SK-N-SH treated with all-trans-retinoic acid at 6 μM for 48 hours (cell line): ENCODE measurements at regions not wholly inside any gene's neighbourhood (a gene's known extent, or its start where the extent isn't known, plus 50 kb on each side); places are given as distances from the start of the nearest gene placed in this dataset.

Experiments
- ATAC-seq: fragments of 200-7000 bp; cut with Tn5 transposase; 3 replicates; pipeline ENCODE4 v1.9.1; 2020; ENCODE audit warnings: mild to moderate bottlenecking, moderate library complexity
- ARNTL ChIP-seq: fragments of 450-650 bp; formaldehyde crosslinking; IDR thresholded peaks from 2 replicates; pipeline ENCODE4 v1.5.0; 2020; ENCODE audit warnings: low read depth, mild to moderate bottlenecking, moderate library complexity, borderline replicate concordance
- BACH2 ChIP-seq: fragments of 250-450 bp; sonication (Bioruptor Pico); IDR thresholded peaks from 2 replicates; pipeline ENCODE4 v1.9.0; 2021; ENCODE audit warnings: mild to moderate bottlenecking, borderline replicate concordance
- CSDC2 ChIP-seq: fragments of 250-450 bp; sonication (Bioruptor Pico); IDR thresholded peaks from 2 replicates; pipeline ENCODE4 v1.5.0; 2020; ENCODE audit warnings: mild to moderate bottlenecking, moderate library complexity
- CSRNP3 ChIP-seq: fragments of 250-450 bp; sonication (Bioruptor Pico); IDR thresholded peaks from 2 replicates; pipeline ENCODE4 v1.5.1; 2021; ENCODE audit warnings: mild to moderate bottlenecking, moderate library complexity
- ESRRG ChIP-seq: fragments of 250-450 bp; sonication (Bioruptor Pico); IDR thresholded peaks from 2 replicates; pipeline ENCODE4 v1.6.1; 2021; ENCODE audit warnings: mild to moderate bottlenecking
- GLIS3 ChIP-seq: fragments of 250-450 bp; sonication (Bioruptor Pico); IDR thresholded peaks from 2 replicates; pipeline ENCODE4 v1.5.0; 2020; ENCODE audit warnings: mild to moderate bottlenecking, moderate library complexity
- ISL1 ChIP-seq: fragments of 250-450 bp; sonication (Bioruptor Pico); IDR thresholded peaks from 2 replicates; pipeline ENCODE4 v2.1.2; 2022; ENCODE audit warnings: mild to moderate bottlenecking, moderate library complexity
- OSR1 ChIP-seq: fragments of 250-450 bp; sonication (Bioruptor Pico); IDR thresholded peaks from 2 replicates; pipeline ENCODE4 v1.8.0; 2022; ENCODE audit warnings: moderate library complexity, mild to moderate bottlenecking, inconsistent platforms
- PATZ1 ChIP-seq: fragments of 250-450 bp; sonication (Bioruptor Pico); IDR thresholded peaks from 2 replicates; pipeline ENCODE4 v1.8.0; 2020; ENCODE audit warnings: mild to moderate bottlenecking, moderate library complexity, borderline replicate concordance
- PPARA ChIP-seq: fragments of 250-450 bp; sonication (Bioruptor Pico); IDR thresholded peaks from 2 replicates; pipeline ENCODE4 v1.5.0; 2020; ENCODE audit warnings: mild to moderate bottlenecking, borderline replicate concordance
- TCF4 ChIP-seq: fragments of 250-450 bp; sonication (Bioruptor Pico); IDR thresholded peaks from 2 replicates; pipeline ENCODE4 v1.8.0; 2021; ENCODE audit warnings: mild to moderate bottlenecking, moderate library complexity, borderline replicate concordance
- TOX ChIP-seq: fragments of 250-450 bp; sonication (Bioruptor Pico); IDR thresholded peaks from 2 replicates; pipeline ENCODE4 v1.8.0; 2021; ENCODE audit warnings: mild to moderate bottlenecking, moderate library complexity, borderline replicate concordance
- ZC3H10 ChIP-seq: fragments of 250-450 bp; sonication (Bioruptor Pico); IDR thresholded peaks from 2 replicates; pipeline ENCODE4 v1.5.1; 2021; ENCODE audit warnings: mild to moderate bottlenecking, moderate library complexity
- ZFP3 ChIP-seq: fragments of 250-450 bp; sonication (Bioruptor Pico); IDR thresholded peaks from 2 replicates; pipeline ENCODE4 v1.5.0; 2020; ENCODE audit warnings: mild to moderate bottlenecking, moderate library complexity
- ZFP30 ChIP-seq: fragments of 450-650 bp; formaldehyde crosslinking; IDR thresholded peaks from 2 replicates; pipeline ENCODE4 v1.5.0; 2022; ENCODE audit warnings: mild to moderate bottlenecking, moderate library complexity
- ZNF70 ChIP-seq: fragments of 450-650 bp; formaldehyde crosslinking; IDR thresholded peaks from 2 replicates; pipeline ENCODE4 v1.5.0; 2020; ENCODE audit warnings: mild to moderate bottlenecking, moderate library complexity
- ZNF8 ChIP-seq: fragments of 450-650 bp; formaldehyde crosslinking; IDR thresholded peaks from 2 replicates; pipeline ENCODE4 v1.5.0; 2020; ENCODE audit warnings: mild to moderate bottlenecking, moderate library complexity
- TF ChIP-seq, protein P1 (sequence below): fragments of 250-450 bp; sonication (Bioruptor Pico); IDR thresholded peaks from 2 replicates; pipeline ENCODE4 v1.5.0; 2020; ENCODE audit warnings: mild to moderate bottlenecking, moderate library complexity
- TF ChIP-seq, protein P2 (sequence below): fragments of 250-450 bp; sonication (Bioruptor Pico); IDR thresholded peaks from 2 replicates; pipeline ENCODE4 v1.8.0; 2021; ENCODE audit warnings: low read depth, mild to moderate bottlenecking, moderate library complexity, borderline replicate concordance
- TF ChIP-seq, protein P3 (sequence below): fragments of 250-450 bp; sonication (Bioruptor Pico); IDR thresholded peaks from 2 replicates; pipeline ENCODE4 v1.5.1; 2020; ENCODE audit warnings: low read depth, mild to moderate bottlenecking, moderate library complexity

DNA sequence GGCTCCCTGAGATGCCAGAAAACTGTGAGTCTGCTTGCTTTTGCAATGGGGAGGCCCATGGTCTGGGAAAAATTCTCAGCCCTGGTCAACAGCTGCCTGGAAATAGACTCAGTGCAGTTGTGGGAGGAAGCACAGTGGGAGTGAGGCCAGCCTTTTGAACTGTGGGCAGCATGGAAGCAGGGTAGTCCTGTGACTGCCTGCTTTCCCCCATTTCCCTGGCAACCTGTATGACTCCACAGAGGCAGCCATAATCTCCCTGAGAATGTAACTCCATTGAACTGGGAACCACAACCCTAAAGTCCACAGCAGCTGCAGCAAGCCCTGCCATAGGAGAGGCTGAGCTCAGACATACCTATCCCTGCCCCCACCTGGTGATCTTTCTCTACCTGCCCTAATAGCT, 494.6 kb upstream of the FAT3 start:
- no peak for ATAC-seq
- TF ChIP-seq ZFP3 (CRISPR knock-in tag) = no peak
- no peak for TF ChIP-seq PPARA (CRISPR knock-in tag)
- no peak for TF ChIP-seq PATZ1 (CRISPR knock-in tag)
- no peak for TF ChIP-seq ESRRG (CRISPR knock-in tag)
- no peak for TF ChIP-seq CSDC2 (CRISPR knock-in tag)
- TF ChIP-seq ZFP30 (CRISPR knock-in tag) = no peak
- TF ChIP-seq ARNTL (CRISPR knock-in tag) = no peak
- TF ChIP-seq, protein P1, sequence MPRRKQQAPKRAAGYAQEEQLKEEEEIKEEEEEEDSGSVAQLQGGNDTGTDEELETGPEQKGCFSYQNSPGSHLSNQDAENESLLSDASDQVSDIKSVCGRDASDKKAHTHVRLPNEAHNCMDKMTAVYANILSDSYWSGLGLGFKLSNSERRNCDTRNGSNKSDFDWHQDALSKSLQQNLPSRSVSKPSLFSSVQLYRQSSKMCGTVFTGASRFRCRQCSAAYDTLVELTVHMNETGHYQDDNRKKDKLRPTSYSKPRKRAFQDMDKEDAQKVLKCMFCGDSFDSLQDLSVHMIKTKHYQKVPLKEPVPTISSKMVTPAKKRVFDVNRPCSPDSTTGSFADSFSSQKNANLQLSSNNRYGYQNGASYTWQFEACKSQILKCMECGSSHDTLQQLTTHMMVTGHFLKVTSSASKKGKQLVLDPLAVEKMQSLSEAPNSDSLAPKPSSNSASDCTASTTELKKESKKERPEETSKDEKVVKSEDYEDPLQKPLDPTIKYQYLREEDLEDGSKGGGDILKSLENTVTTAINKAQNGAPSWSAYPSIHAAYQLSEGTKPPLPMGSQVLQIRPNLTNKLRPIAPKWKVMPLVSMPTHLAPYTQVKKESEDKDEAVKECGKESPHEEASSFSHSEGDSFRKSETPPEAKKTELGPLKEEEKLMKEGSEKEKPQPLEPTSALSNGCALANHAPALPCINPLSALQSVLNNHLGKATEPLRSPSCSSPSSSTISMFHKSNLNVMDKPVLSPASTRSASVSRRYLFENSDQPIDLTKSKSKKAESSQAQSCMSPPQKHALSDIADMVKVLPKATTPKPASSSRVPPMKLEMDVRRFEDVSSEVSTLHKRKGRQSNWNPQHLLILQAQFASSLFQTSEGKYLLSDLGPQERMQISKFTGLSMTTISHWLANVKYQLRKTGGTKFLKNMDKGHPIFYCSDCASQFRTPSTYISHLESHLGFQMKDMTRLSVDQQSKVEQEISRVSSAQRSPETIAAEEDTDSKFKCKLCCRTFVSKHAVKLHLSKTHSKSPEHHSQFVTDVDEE (CRISPR knock-in tag) = no peak
- TF ChIP-seq, protein P2, sequence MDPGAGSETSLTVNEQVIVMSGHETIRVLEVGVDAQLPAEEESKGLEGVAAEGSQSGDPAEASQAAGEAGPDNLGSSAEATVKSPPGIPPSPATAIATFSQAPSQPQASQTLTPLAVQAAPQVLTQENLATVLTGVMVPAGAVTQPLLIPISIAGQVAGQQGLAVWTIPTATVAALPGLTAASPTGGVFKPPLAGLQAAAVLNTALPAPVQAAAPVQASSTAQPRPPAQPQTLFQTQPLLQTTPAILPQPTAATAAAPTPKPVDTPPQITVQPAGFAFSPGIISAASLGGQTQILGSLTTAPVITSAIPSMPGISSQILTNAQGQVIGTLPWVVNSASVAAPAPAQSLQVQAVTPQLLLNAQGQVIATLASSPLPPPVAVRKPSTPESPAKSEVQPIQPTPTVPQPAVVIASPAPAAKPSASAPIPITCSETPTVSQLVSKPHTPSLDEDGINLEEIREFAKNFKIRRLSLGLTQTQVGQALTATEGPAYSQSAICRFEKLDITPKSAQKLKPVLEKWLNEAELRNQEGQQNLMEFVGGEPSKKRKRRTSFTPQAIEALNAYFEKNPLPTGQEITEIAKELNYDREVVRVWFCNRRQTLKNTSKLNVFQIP (CRISPR knock-in tag) = no peak
- no peak for TF ChIP-seq TCF4 (CRISPR knock-in tag)
- TF ChIP-seq GLIS3 (CRISPR knock-in tag) = no peak
- no peak for TF ChIP-seq OSR1 (CRISPR knock-in tag)

- no peak for ATAC-seq
- no peak for TF ChIP-seq BACH2 (CRISPR knock-in tag)
- no peak for TF ChIP-seq TOX (CRISPR knock-in tag)
- TF ChIP-seq, all 23 proteins: peak for 0
These were observed 507.4 kb upstream of the FAT3 start for GRCh38 chr11:91717169-91717568.

DNA sequence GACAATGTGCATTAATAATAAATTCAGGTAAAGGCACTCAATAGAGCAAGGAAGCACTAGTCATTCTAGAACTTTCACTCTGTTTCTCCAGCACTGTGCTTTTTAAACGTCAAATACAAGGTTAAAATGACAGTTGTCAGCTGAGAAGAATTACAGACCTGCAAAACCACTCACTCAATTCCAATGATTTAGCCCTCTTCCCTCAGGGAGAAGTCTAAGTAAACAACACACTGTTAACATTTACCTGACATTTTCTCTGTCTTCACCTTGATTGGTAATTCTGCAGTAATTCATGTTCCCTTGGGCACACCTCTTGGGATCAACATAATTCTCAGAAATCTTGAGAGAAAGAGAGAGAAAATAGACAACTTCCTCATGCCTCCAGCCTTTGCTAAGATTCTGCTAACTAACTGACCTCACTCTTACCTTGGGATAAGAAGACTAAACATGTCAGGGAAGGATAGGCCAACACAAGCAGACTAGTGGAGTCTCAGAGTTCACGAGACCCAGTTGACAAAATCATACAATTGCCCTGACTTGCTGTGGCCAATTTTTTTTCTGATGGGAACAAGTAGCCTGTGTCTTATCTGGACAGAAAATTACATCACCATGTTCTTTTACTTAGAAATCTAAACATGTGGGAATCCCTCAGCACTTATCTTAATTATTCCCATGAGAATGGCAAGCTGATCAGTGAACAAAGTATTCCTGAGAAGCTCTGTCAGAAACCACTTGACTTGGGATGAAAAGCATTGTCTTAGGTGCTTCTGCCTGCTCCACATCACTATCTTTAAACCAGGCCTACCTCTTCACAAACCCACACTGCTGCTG, 516.8 kb upstream of the FAT3 start:
- ATAC-seq = no peak

More for the DNA sequence above, 516.8 kb upstream of the FAT3 start:
- TF ChIP-seq ZFP3 (CRISPR knock-in tag) (no peak), ARNTL (CRISPR knock-in tag) (no peak), CSRNP3 (CRISPR knock-in tag) (no peak), ISL1 (no peak), OSR1 (CRISPR knock-in tag) (no peak), ZFP30 (CRISPR knock-in tag) (no peak), GLIS3 (CRISPR knock-in tag) (no peak), PPARA (CRISPR knock-in tag) (no peak), ZNF8 (CRISPR knock-in tag) (no peak), ESRRG (CRISPR knock-in tag) (no peak), ZNF70 (CRISPR knock-in tag) (no peak), TCF4 (CRISPR knock-in tag) (no peak), ZC3H10 (CRISPR knock-in tag) (no peak)
- TF ChIP-seq, protein P1 (CRISPR knock-in tag) = no peak
- TF ChIP-seq, protein P3, sequence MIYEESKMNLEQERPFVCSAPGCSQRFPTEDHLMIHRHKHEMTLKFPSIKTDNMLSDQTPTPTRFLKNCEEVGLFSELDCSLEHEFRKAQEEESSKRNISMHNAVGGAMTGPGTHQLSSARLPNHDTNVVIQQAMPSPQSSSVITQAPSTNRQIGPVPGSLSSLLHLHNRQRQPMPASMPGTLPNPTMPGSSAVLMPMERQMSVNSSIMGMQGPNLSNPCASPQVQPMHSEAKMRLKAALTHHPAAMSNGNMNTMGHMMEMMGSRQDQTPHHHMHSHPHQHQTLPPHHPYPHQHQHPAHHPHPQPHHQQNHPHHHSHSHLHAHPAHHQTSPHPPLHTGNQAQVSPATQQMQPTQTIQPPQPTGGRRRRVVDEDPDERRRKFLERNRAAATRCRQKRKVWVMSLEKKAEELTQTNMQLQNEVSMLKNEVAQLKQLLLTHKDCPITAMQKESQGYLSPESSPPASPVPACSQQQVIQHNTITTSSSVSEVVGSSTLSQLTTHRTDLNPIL = no peak
- TF ChIP-seq, protein P2 (CRISPR knock-in tag) = no peak
- TF ChIP-seq, all 23 proteins: peak for 0
